Adrenal gland (tissue), 9 donors: ENCODE measurements at regions not wholly inside any gene's neighbourhood (a gene's known extent, or its start where the extent isn't known, plus 50 kb on each side); places are given as distances from the start of the nearest gene placed in this dataset.

Source experiments
- DNase-seq, 7 donors: peaks; one replicate each; pipeline ENCODE4 v3.0.0-alpha.2; 2019 to 2020
- H3K27ac ChIP-seq, 5 donors: fragments of 200-600 bp; sonication (generic) in 4 of 5; 1 replicate in 3 of 5; 2 replicates in 2 of 5; pipeline versions ENCODE4 v1.5.1 to v1.8.0; 2016 to 2020; ENCODE audit warnings: mild to moderate bottlenecking in 1 of 5
- H3K27me3 ChIP-seq: fragments of 200-600 bp; 2 replicates; pipeline ENCODE4 v1.8.0; 2021
- H3K36me3 ChIP-seq, 2 donors: fragments of 200-600 bp; replicated peaks in 1 of 2; 1 replicate in 1 of 2; 2 replicates in 1 of 2; pipeline versions ENCODE4 v1.5.1 to v1.8.0; 2018 to 2022
- H3K4me1 ChIP-seq, 2 donors: fragments of 200-600 bp; replicated peaks in 1 of 2; 1 replicate in 1 of 2; 2 replicates in 1 of 2; pipeline versions ENCODE4 v1.5.1 to v1.8.0; 2018 to 2021
- H3K4me3 ChIP-seq, 4 donors: fragments of 200-600 bp; sonication (generic) in 3 of 4; one replicate each; pipeline ENCODE4 v1.5.1; 2016 to 2018
- H3K9me3 ChIP-seq, 3 donors: fragments of 200-600 bp; sonication (generic) in 1 of 3; replicated peaks in 1 of 3; 1 replicate in 2 of 3; 2 replicates in 1 of 3; pipeline versions ENCODE4 v1.5.1 to v1.8.0; 2016 to 2021
- POLR2A ChIP-seq, 2 donors: fragments of 450-650 bp; IDR thresholded peaks; one replicate each; pipeline ENCODE4 v1.6.1; 2017; ENCODE audit warnings: antibody characterized with exemption in 2 of 2, mild to moderate bottlenecking in 2 of 2, moderate library complexity in 1 of 2
- WGBS, 4 donors: extraction: QIAGEN DNeasy Blood & Tissue Kit in 2 of 4; methylation state at CpG; one replicate each; pipeline versions ENCODE4 v1.1.5 to v1.1.7; 2013 to 2017; 5-methylcytosine and 5-hydroxymethylcytosine counted together
- intact Hi-C, 2 donors: fragments of 100-400 bp; cut with DNase I; formaldehyde crosslinking; loops; one replicate each; pipeline versions ENCODE4 v1.14.1 to v1.15.0; 2022 to 2023
- TF ChIP-seq, protein P1 (sequence below), 6 experiments: fragments of 450-650 bp in 4 of 6; fragments of 200-600 bp in 2 of 6; sonication (generic) in 1 of 6; IDR thresholded peaks; 1 replicate in 5 of 6; 2 replicates in 1 of 6; pipeline versions ENCODE4 v1.5.1 to v1.8.0; 2016 to 2021; ENCODE audit warnings: antibody characterized with exemption in 6 of 6, mild to moderate bottlenecking in 2 of 6, moderate library complexity in 1 of 6
- donor health status: healthy with polysubstance abuse.
- donor health status: Bipolar disorder and iron deficiency.
- donor health status: DM: yes; HTN: yes; CAD: no.
- donor health status: DM: no; HTN: no; CAD: no.
- donor health status: DM: no; HTN: no; CAD: no.

DNA sequence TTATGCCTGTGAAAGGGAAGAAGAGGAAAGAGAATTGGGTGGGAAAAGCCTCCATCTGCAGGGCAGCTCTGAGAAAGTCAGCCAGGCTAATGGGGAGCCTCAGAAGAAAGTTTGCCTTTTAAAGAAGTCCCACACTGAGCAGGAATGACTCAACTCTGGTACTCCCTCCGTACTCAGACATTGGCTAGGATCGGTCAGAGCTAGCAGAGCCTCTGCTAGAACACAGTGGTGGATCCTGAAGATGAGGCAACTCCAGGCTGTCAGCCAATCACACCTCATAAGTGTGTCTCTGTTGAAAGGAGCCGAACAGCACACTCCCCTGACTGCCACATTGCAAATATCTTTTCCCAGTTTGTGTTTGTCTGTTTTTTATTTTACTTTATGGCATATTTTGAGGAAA lies 96.9 kb downstream of the HNRNPLL start:
- Histone ChIP-seq H3K4me1 (peaks cover 21 to 35% of the 10 kb centered on the region in 2 donors), H3K36me3 (no peaks in the 10 kb centered on the region), H3K4me3 (no peak overlapping the region), H3K27me3 (no peaks in the 10 kb centered on the region), H3K9me3 (no peaks in the 10 kb centered on the region), H3K27ac (peak overlapping the region in 2 of 5 donors; percentile 29 to 59)
- intact Hi-C loops = no loop called here
- TF ChIP-seq, protein P1, sequence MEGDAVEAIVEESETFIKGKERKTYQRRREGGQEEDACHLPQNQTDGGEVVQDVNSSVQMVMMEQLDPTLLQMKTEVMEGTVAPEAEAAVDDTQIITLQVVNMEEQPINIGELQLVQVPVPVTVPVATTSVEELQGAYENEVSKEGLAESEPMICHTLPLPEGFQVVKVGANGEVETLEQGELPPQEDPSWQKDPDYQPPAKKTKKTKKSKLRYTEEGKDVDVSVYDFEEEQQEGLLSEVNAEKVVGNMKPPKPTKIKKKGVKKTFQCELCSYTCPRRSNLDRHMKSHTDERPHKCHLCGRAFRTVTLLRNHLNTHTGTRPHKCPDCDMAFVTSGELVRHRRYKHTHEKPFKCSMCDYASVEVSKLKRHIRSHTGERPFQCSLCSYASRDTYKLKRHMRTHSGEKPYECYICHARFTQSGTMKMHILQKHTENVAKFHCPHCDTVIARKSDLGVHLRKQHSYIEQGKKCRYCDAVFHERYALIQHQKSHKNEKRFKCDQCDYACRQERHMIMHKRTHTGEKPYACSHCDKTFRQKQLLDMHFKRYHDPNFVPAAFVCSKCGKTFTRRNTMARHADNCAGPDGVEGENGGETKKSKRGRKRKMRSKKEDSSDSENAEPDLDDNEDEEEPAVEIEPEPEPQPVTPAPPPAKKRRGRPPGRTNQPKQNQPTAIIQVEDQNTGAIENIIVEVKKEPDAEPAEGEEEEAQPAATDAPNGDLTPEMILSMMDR (IDR thresholded peaks at IDR 0.05) = no peak
- no peak for TF ChIP-seq POLR2A (IDR thresholded peaks at IDR 0.05)
- DNase-seq = peak; percentile 38 to 88 (median 82)
- 32 to 45% (median 34%) methylated on average over 3 of the region's 3 CpGs for WGBS, 4 donors

DNA sequence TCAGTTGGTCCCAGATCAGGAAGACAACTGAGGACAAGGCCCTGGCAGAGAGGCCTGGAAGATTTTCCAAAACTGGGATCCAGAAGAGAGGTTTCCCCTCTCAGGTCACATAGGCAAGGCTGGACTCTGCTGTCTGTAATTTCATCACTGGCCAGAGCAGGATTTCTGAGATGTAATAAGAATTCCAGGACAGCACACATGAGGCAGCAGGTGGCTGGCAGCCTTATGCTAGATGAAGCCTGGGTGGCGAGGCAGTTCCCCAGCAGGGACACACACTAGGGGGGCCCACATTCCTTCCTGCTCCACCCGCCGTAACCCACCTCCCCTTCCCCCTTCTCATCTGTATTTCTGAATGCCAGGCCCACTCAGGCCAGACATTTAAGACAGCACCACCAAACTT lies 98.6 kb downstream of the HNRNPLL start:
- intact Hi-C loops = no loop called here
- no peak overlapping the region for H3K27ac ChIP-seq

DNA sequence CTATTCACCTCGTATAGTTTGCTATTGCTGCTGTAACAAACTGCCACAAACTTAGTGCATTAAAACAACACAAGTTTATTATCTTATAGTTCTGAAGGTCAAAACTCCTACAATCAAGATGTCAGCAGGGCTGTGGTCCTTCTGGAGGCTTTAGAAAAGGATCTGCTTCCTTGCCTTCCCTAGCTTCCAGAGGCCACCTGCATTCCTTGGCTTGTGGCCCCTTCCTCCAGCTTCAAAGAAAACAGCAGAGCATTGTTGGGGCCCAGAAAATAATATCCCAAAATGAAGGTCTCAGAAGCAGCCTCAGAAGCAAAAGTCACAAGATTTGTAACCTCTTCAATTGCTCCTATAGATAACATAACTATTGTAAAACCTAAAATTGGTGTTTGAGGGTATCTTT lies 100.6 kb downstream of the HNRNPLL start:
- Histone ChIP-seq H3K4me1 (peaks cover 0 to 15% of the 10 kb centered on the region in 2 donors), H3K27me3 (no peaks in the 10 kb centered on the region), H3K4me3 (no peak overlapping the region), H3K27ac (no peak overlapping the region), H3K9me3 (no peaks in the 10 kb centered on the region), H3K36me3 (no peaks in the 10 kb centered on the region)
- intact Hi-C loops = no loop called here
- 83 to 94% (median 91%) methylated on average over 1 of the region's 1 CpG for WGBS, 4 donors
- DNase-seq = no peak
- TF ChIP-seq, protein P1 (IDR thresholded peaks at IDR 0.05) = no peak
- no peak for TF ChIP-seq POLR2A (IDR thresholded peaks at IDR 0.05)

More for the DNA sequence above, 98.6 kb downstream of the HNRNPLL start:
- Histone ChIP-seq H3K27me3 (no peaks in the 10 kb centered on the region), H3K9me3 (no peaks in the 10 kb centered on the region), H3K4me3 (no peak overlapping the region), H3K36me3 (no peaks in the 10 kb centered on the region), H3K4me1 (peaks cover 10 to 23% of the 10 kb centered on the region in 2 donors)
- DNase-seq = no peak
- no peak for TF ChIP-seq POLR2A (IDR thresholded peaks at IDR 0.05)
- WGBS, 4 donors = 83 to 86% (median 85%) methylated on average over 3 of the region's 3 CpGs

DNA sequence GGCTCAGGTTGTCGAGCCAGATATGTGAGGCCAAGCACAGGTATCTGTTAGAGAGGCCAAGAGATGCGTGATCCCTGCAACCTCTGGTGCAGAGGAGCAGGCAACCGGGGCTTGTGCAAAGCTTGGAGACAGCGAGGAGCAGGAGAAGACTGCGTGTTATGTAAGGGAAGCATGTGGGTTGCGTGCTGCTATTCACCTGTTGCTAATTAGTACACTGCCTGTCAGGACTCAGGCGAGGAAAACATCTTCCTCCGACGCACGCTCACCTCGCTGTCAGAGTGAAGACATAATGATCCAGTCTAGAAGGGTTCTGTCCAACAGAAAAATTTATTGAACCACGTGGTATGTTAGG lies 102.5 kb downstream of the HNRNPLL start:
- TF ChIP-seq POLR2A (IDR thresholded peaks at IDR 0.05) = no peak
- TF ChIP-seq, protein P1 (IDR thresholded peaks at IDR 0.05) = no peak
- no peak for DNase-seq
- Histone ChIP-seq H3K27ac (peak overlapping the region in 1 of 5 donors; percentile 24), H3K27me3 (no peaks in the 10 kb centered on the region), H3K4me3 (no peak overlapping the region), H3K36me3 (no peaks in the 10 kb centered on the region), H3K4me1 (peaks cover 0 to 7% of the 10 kb centered on the region in 2 donors), H3K9me3 (no peaks in the 10 kb centered on the region)
- intact Hi-C loops = no loop called here
- 80 to 87% (median 85%) methylated on average over 11 to 12 of the region's 12 CpGs for WGBS, 4 donors

DNA sequence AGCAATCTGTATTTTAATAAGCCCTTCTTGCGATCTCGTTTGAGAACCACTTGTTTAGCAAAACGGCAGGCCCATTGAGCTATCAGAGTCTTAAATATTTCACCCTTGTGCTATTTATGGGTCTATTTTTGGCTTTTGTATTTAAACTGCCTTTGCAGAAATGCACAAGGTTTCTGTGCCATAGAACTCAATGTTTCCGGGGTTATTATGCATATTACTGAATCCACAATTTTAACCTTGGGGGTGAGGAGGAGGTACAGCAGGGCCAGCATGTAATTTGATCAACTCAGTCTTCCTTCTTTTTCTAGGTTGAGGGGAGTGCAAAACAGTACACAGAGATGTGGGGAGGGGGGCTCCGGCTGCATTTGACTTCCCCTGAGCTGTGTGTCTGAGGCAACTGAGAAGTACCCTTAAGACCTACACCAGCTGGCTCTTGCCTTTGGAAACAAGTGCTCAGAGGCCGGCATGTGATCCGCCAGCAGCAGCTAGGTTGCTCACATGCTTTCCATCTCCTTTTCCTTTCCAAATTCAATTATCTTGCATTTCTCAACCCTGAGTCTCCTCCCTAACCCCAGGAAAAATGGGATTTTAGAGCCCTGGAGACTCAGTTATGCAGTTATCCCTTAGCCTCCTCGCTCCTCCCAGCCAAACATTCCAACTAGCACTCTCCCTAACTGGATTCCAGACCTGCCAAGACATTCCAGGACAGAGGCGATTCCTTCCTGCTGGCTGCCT lies 103.0 kb downstream of the HNRNPLL start:
- intact Hi-C loops = no loop called here
- WGBS, 4 donors = 59 to 68% (median 65%) methylated on average over 9 of the region's 9 CpGs
- TF ChIP-seq, protein P1 (IDR thresholded peaks at IDR 0.05) = no peak
- no peak for TF ChIP-seq POLR2A (IDR thresholded peaks at IDR 0.05)
- Histone ChIP-seq H3K36me3 (no peaks in the 10 kb centered on the region), H3K9me3 (no peaks in the 10 kb centered on the region), H3K4me1 (peaks cover 0 to 6% of the 10 kb centered on the region in 2 donors), H3K4me3 (no peak overlapping the region), H3K27me3 (no peaks in the 10 kb centered on the region), H3K27ac (peak overlapping the region in 2 of 5 donors; percentile 11 to 24)
- DNase-seq = no peak
